Neutrophil (primary cell): ENCODE measurements at regions not wholly inside any gene's neighbourhood (a gene's known extent, or its start where the extent isn't known, plus 50 kb on each side); places are given as distances from the start of the nearest gene placed in this dataset.

ENCODE experiments used
- H3K27ac ChIP-seq: fragments of 200-600 bp; sonication (generic); 2 replicates; pipeline ENCODE4 v1.5.1; 2016; ENCODE audit warnings: mild to moderate bottlenecking, moderate library complexity
- H3K27me3 ChIP-seq: fragments of 200-600 bp; sonication (generic); 2 replicates; pipeline ENCODE4 v1.6.0; 2016; ENCODE audit warnings: mild to moderate bottlenecking
- H3K36me3 ChIP-seq: fragments of 200-600 bp; sonication (generic); 2 replicates; pipeline ENCODE4 v1.5.1; 2017
- H3K4me1 ChIP-seq, 2 experiments: fragments of 200-600 bp in 1 of 2; sonication (generic) in 1 of 2; 1 replicate in 1 of 2; 2 replicates in 1 of 2; pipeline versions ENCODE4 v1.5.1 to v1.6.1; 2013 to 2016; ENCODE audit warnings: low read depth in 1 of 2, low read length in 1 of 2, mild to moderate bottlenecking in 1 of 2, moderate library complexity in 1 of 2; ENCODE audit not compliant: control insufficient read depth in 1 of 2, insufficient read depth in 1 of 2
- H3K4me3 ChIP-seq, 2 experiments: fragments of 200-600 bp in 1 of 2; sonication (generic) in 1 of 2; 1 replicate in 1 of 2; 2 replicates in 1 of 2; pipeline ENCODE4 v1.5.1; 2013 to 2016; ENCODE audit warnings: low read depth in 1 of 2, low read length in 1 of 2, mild to moderate bottlenecking in 1 of 2, moderate library complexity in 1 of 2
- H3K9me3 ChIP-seq: fragments of 200-600 bp; sonication (generic); 2 replicates; pipeline ENCODE4 v1.5.1; 2016
- TF ChIP-seq, protein P1 (sequence below): fragments of 200-600 bp; sonication (generic); IDR thresholded peaks from 2 replicates; pipeline ENCODE4 v1.5.1; 2016; ENCODE audit warnings: antibody characterized with exemption

GRCh38 chr4:130524057-130524456, 1428.1 kb downstream of the C4orf33 start:
- Histone ChIP-seq H3K4me3 (no peak overlapping the region), H3K27ac (no peak overlapping the region), H3K9me3 (no peaks in the 10 kb centered on the region), H3K36me3 (no peaks in the 10 kb centered on the region), H3K27me3 (no peaks in the 10 kb centered on the region), H3K4me1 (no peaks in the 10 kb centered on the region)
- TF ChIP-seq, protein P1, sequence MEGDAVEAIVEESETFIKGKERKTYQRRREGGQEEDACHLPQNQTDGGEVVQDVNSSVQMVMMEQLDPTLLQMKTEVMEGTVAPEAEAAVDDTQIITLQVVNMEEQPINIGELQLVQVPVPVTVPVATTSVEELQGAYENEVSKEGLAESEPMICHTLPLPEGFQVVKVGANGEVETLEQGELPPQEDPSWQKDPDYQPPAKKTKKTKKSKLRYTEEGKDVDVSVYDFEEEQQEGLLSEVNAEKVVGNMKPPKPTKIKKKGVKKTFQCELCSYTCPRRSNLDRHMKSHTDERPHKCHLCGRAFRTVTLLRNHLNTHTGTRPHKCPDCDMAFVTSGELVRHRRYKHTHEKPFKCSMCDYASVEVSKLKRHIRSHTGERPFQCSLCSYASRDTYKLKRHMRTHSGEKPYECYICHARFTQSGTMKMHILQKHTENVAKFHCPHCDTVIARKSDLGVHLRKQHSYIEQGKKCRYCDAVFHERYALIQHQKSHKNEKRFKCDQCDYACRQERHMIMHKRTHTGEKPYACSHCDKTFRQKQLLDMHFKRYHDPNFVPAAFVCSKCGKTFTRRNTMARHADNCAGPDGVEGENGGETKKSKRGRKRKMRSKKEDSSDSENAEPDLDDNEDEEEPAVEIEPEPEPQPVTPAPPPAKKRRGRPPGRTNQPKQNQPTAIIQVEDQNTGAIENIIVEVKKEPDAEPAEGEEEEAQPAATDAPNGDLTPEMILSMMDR: no peak

- Histone ChIP-seq H3K9me3 (no peaks in the 10 kb centered on the region), H3K4me1 (no peaks in the 10 kb centered on the region)
- TF ChIP-seq, protein P1: no peak
Measured at GRCh38 chr4:130530505-130530904, 1434.6 kb downstream of the C4orf33 start.

GRCh38 chr4:130534651-130535050, 1438.7 kb downstream of the C4orf33 start:
- TF ChIP-seq, protein P1: no peak
- Histone ChIP-seq H3K27ac (no peak overlapping the region), H3K36me3 (no peaks in the 10 kb centered on the region), H3K4me3 (no peak overlapping the region), H3K27me3 (no peaks in the 10 kb centered on the region), H3K9me3 (no peaks in the 10 kb centered on the region), H3K4me1 (no peaks in the 10 kb centered on the region)

More at GRCh38 chr4:130530505-130530904, 1434.6 kb downstream of the C4orf33 start:
- H3K27ac ChIP-seq: no peak overlapping the region
- no peaks in the 10 kb centered on the region for H3K36me3 ChIP-seq
- H3K4me3 ChIP-seq: no peak overlapping the region
- no peaks in the 10 kb centered on the region for H3K27me3 ChIP-seq

DNA sequence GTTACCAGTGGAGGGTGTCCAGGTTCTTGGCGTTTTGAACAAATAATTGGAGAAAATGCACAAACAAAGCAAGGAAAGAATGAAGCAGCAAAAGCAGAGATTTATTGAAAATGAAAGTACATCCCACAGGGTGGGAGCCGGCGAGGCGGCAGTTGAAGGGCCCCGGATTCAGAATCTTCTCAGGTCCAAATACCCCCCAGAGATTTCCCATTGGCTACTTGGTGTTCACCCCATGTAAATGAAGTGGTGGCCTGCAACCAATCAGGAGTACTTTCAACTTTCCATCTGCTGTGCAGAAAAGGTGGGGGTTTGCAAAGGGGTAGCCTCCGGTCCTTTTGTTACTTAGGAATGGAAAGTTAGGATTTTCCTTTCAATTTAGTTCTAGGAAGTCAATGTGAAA, 1447.0 kb downstream of the C4orf33 start:
- Histone ChIP-seq H3K9me3 (no peaks in the 10 kb centered on the region), H3K4me1 (no peaks in the 10 kb centered on the region), H3K27ac (no peak overlapping the region), H3K4me3 (no peak overlapping the region), H3K36me3 (no peaks in the 10 kb centered on the region), H3K27me3 (no peaks in the 10 kb centered on the region)
- TF ChIP-seq, protein P1: no peak

DNA sequence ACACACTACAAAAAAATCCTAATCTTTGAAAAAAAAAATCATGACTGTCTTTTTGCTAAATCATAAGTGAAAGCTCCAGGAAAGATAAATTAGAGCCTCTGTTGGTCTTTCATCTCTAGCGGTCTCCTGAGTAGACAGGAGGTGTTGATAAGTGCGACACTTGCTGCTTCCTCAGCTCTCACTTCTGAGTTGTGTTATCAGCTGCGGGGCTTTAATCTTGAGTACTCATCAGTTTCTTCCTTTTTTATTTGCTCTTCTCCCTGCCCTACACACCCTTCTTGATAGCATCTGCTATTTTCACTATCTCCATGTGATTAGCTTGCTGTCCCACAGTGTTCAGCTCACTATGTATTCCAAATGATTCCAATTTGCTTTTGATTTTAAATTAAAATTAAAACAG, 1449.2 kb downstream of the C4orf33 start:
- no peaks in the 10 kb centered on the region for H3K9me3 ChIP-seq
- no peak overlapping the region for H3K4me3 ChIP-seq
- H3K27ac ChIP-seq: no peak overlapping the region
- no peaks in the 10 kb centered on the region for H3K27me3 ChIP-seq
- no peaks in the 10 kb centered on the region for H3K36me3 ChIP-seq
- TF ChIP-seq, protein P1: no peak
- no peaks in the 10 kb centered on the region for H3K4me1 ChIP-seq

- no peaks in the 10 kb centered on the region for H3K9me3 ChIP-seq
- H3K36me3 ChIP-seq: no peaks in the 10 kb centered on the region
- no peaks in the 10 kb centered on the region for H3K27me3 ChIP-seq
- H3K4me1 ChIP-seq: no peaks in the 10 kb centered on the region
- no peak overlapping the region for H3K27ac ChIP-seq
- TF ChIP-seq, protein P1: no peak
- H3K4me3 ChIP-seq: no peak overlapping the region
Measured at GRCh38 chr4:130545596-130545995, 1449.6 kb downstream of the C4orf33 start.
